GM23248 (cell line): ENCODE measurements at regions not wholly inside any gene's neighbourhood (a gene's known extent, or its start where the extent isn't known, plus 50 kb on each side); places are given as distances from the start of the nearest gene placed in this dataset.

Experiments
- DNase-seq: peaks from one replicate; pipeline ENCODE4 v3.0.0-alpha.2; 2015
- H2AFZ ChIP-seq: fragments of 200-600 bp; sonication (generic); 2 replicates; pipeline ENCODE4 v1.6.1; 2016; ENCODE audit warnings: antibody characterized with exemption
- H3F3A ChIP-seq: fragments of 200-600 bp; sonication (generic); 2 replicates; pipeline ENCODE4 v1.6.1; 2016; ENCODE audit warnings: mild to moderate bottlenecking, antibody characterized with exemption, mixed run types; ENCODE audit not compliant: insufficient read depth
- H3K27ac ChIP-seq: fragments of 200-600 bp; sonication (generic); 2 replicates; pipeline ENCODE4 v1.5.1; 2016; ENCODE audit warnings: mild to moderate bottlenecking
- H3K27me3 ChIP-seq: fragments of 200-600 bp; sonication (generic); replicated peaks from 2 replicates; pipeline ENCODE4 v1.6.1; 2016; ENCODE audit warnings: mild to moderate bottlenecking; ENCODE audit not compliant: insufficient read depth
- H3K36me3 ChIP-seq: fragments of 200-600 bp; sonication (generic); 2 replicates; pipeline ENCODE4 v1.6.1; 2016; ENCODE audit warnings: low read depth, mild to moderate bottlenecking
- H3K4me1 ChIP-seq: fragments of 200-600 bp; sonication (generic); 2 replicates; pipeline ENCODE4 v1.6.1; 2016; ENCODE audit warnings: mild to moderate bottlenecking; ENCODE audit not compliant: insufficient read depth
- H3K4me2 ChIP-seq: fragments of 200-600 bp; sonication (generic); one replicate; pipeline ENCODE4 v1.6.1; 2016; ENCODE audit warnings: mild to moderate bottlenecking; ENCODE audit not compliant: unreplicated experiment
- H3K4me3 ChIP-seq: fragments of 200-600 bp; sonication (generic); 2 replicates; pipeline ENCODE4 v1.5.1; 2016; ENCODE audit warnings: mild to moderate bottlenecking
- H3K79me2 ChIP-seq: fragments of 200-600 bp; sonication (generic); 2 replicates; pipeline ENCODE4 v1.6.1; 2016; ENCODE audit warnings: mild to moderate bottlenecking; ENCODE audit not compliant: insufficient read depth
- H3K9ac ChIP-seq: fragments of 200-600 bp; sonication (generic); 2 replicates; pipeline ENCODE4 v1.6.1; 2016; ENCODE audit warnings: mild to moderate bottlenecking
- H3K9me2 ChIP-seq: fragments of 200-600 bp; sonication (generic); 2 replicates; pipeline ENCODE4 v1.6.1; 2016; ENCODE audit warnings: mixed run types, mild to moderate bottlenecking, moderate library complexity; ENCODE audit not compliant: insufficient read depth
- H3K9me3 ChIP-seq: fragments of 200-600 bp; sonication (generic); one replicate; pipeline ENCODE4 v1.6.1; 2017; ENCODE audit warnings: low read depth
- H4K20me1 ChIP-seq: fragments of 200-600 bp; sonication (generic); 2 replicates; pipeline ENCODE4 v1.6.0; 2016; ENCODE audit not compliant: insufficient read depth
- EZH2 ChIP-seq: fragments of 200-600 bp; sonication (generic); IDR thresholded peaks from 2 replicates; pipeline ENCODE4 v1.6.1; 2018; ENCODE audit warnings: antibody characterized with exemption, mild to moderate bottlenecking; ENCODE audit not compliant: insufficient read depth, poor library complexity, severe bottlenecking
- EZH2phosphoT487 ChIP-seq: fragments of 200-600 bp; sonication (generic); IDR thresholded peaks from 2 replicates; pipeline ENCODE4 v1.6.1; 2018; ENCODE audit warnings: antibody characterized with exemption, moderate library complexity, mild to moderate bottlenecking, low read depth; ENCODE audit not compliant: insufficient read depth
- WGBS, 2 experiments: methylation state at CpG; one replicate each; pipeline ENCODE4 v1.1.6; 2015 to 2017; ENCODE audit warnings: low lambda C conversion rate in 2 of 2, low coverage in 1 of 2; ENCODE audit errors: missing lambda C conversion rate in 2 of 2; 5-methylcytosine and 5-hydroxymethylcytosine counted together
- in situ Hi-C: fragments of 300-500 bp; cut with MboI; formaldehyde crosslinking; loops from 2 replicates; pipeline ENCODE4 v1.15.0; 2020

- WGBS, 2 experiments = 98 to 99% methylated on average over 14 of the region's 14 CpGs
- no peak overlapping the region for H2AFZ ChIP-seq
- in situ Hi-C loops = no loop called here
Measured at GRCh38 chr7:130951303-130951975, 217.4 kb upstream of the KLF14 start.

GRCh38 chr7:130951976-130952876 is 218.2 kb upstream of the KLF14 start:
- Histone ChIP-seq H3K79me2 (peaks cover 100% of the 10 kb centered on the region), H4K20me1 (peaks cover 3% of the 10 kb centered on the region; the same call in 1 of the 2 replicates), H3K9me2 (no peaks in the 10 kb centered on the region), H3K27me3 (no peaks in the 10 kb centered on the region), H3F3A (peaks cover 62% of the 10 kb centered on the region), H3K9ac (no peak overlapping the region), H3K4me2 (no peak overlapping the region), H3K4me1 (peaks cover 36% of the 10 kb centered on the region), H3K36me3 (peaks cover 35% of the 10 kb centered on the region; the same call in 1 of the 2 replicates), H3K9me3 (no peaks in the 10 kb centered on the region), H3K27ac (no peak overlapping the region; the same call in 1 of the 2 replicates), H3K4me3 (no peak overlapping the region), H2AFZ (no peak overlapping the region)
- no peak for TF ChIP-seq EZH2
- no peak for TF ChIP-seq EZH2phosphoT487
- WGBS, 2 experiments = 97% methylated on average over 16 of the region's 16 CpGs
- no peak for DNase-seq
- in situ Hi-C loops = no loop called here

More at GRCh38 chr7:130951303-130951975, 217.4 kb upstream of the KLF14 start:
- no peaks in the 10 kb centered on the region for H3K27me3 ChIP-seq
- no peak overlapping the region for H3K4me3 ChIP-seq
- H3K79me2 ChIP-seq = peaks cover 100% of the 10 kb centered on the region
- H3K36me3 ChIP-seq = peaks cover 35% of the 10 kb centered on the region; the same call in 1 of the 2 replicates
- no peak for DNase-seq
- TF ChIP-seq EZH2phosphoT487 = no peak
- peaks cover 58% of the 10 kb centered on the region for H3F3A ChIP-seq
- peaks cover 3% of the 10 kb centered on the region; the same call in 1 of the 2 replicates for H4K20me1 ChIP-seq
- H3K27ac ChIP-seq = no peak overlapping the region
- no peak overlapping the region for H3K4me2 ChIP-seq
- no peak overlapping the region for H3K9ac ChIP-seq
- no peaks in the 10 kb centered on the region for H3K9me3 ChIP-seq
- peaks cover 35% of the 10 kb centered on the region for H3K4me1 ChIP-seq
- no peaks in the 10 kb centered on the region for H3K9me2 ChIP-seq

DNA sequence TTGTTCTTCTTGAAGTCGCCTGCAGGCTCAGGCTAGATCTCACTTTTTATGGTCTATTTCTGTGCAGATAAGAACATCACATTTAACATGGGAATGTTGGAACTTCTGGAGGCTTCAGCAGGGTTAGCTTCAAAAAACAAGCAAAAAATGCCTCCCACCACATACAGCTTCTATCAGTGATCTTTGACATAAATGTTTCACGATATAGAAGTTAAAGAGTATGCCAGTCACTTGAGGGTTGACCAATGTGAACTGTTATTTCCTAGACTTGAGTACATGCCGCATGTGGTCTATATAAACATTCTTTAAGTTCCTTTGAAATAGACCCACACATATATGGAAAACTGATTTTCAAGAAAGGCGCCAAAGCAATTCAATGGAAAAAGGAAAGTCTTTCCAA is 219.2 kb upstream of the KLF14 start:
- Histone ChIP-seq H3K27ac (peak overlapping the region; percentile 9; the same call in 1 of the 2 replicates), H3K27me3 (no peaks in the 10 kb centered on the region), H3K4me1 (peaks cover 39% of the 10 kb centered on the region), H3K4me3 (peak overlapping the region; percentile 4; the same call in 1 of the 2 replicates), H4K20me1 (no peaks in the 10 kb centered on the region), H3K4me2 (peak overlapping the region; percentile 3), H3K9me2 (no peaks in the 10 kb centered on the region), H2AFZ (no peak overlapping the region), H3K9me3 (no peaks in the 10 kb centered on the region), H3K9ac (no peak overlapping the region), H3K36me3 (peaks cover 41% of the 10 kb centered on the region; the same call in 1 of the 2 replicates), H3F3A (peaks cover 63% of the 10 kb centered on the region), H3K79me2 (peaks cover 100% of the 10 kb centered on the region)
- TF ChIP-seq EZH2 = no peak
- TF ChIP-seq EZH2phosphoT487 = no peak
- 99% methylated on average over 4 of the region's 4 CpGs for WGBS, 2 experiments
- in situ Hi-C loops = no loop called here
- no peak for DNase-seq

GRCh38 chr7:130954918-130955564 is 221.0 kb upstream of the KLF14 start:
- peak overlapping the region; percentile 100 for H3K27ac ChIP-seq
- H3K4me1 ChIP-seq = peaks cover 56% of the 10 kb centered on the region
- no peaks in the 10 kb centered on the region for H3K9me3 ChIP-seq
- no peak overlapping the region for H3K9ac ChIP-seq
- no peak overlapping the region for H3K4me3 ChIP-seq
- no peaks in the 10 kb centered on the region for H3K27me3 ChIP-seq
- H2AFZ ChIP-seq = no peak overlapping the region
- H3K36me3 ChIP-seq = peaks cover 44% of the 10 kb centered on the region; the same call in 1 of the 2 replicates
- H3K79me2 ChIP-seq = peaks cover 97% of the 10 kb centered on the region
- no peaks in the 10 kb centered on the region for H3K9me2 ChIP-seq
- in situ Hi-C loops = no loop called here
- peak overlapping the region; percentile 21 for H3K4me2 ChIP-seq
- no peaks in the 10 kb centered on the region for H4K20me1 ChIP-seq
- WGBS, 2 experiments = 84 to 86% methylated on average over 6 of the region's 6 CpGs
- DNase-seq = no peak
- peaks cover 77% of the 10 kb centered on the region for H3F3A ChIP-seq
- TF ChIP-seq EZH2phosphoT487 (no peak), EZH2 (no peak)
